ENCODE measurements at regions not wholly inside any gene's neighbourhood (a gene's known extent, or its start where the extent isn't known, plus 50 kb on each side); places are given as distances from the start of the nearest gene placed in this dataset.

DNA sequence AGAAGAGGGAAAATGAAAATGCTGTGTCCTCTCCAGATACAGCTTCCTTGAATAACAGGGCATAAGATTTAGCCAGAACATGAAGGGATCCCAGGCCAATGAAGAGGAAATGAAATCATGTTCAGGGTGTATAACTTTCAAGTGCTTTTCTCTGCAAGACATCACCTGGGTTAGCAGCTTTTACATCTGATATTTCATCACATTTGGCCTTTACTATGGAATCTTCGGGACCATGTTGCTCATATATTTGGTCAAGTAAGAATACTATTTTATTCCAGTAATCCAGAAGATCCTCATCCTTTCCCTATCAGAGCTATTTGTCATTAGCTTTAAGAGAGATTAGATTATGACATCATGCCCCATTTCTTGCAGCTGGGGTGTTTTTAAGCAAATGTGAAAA is 66.3 kb upstream of the OR5AK2 start:
- no peaks in the 10 kb centered on the region for H3K27me3 ChIP-seq (ENCODE audit: control insufficient read depth, extremely low read depth, insufficient read depth, low read length)
- TF ChIP-seq EZH2 (IDR thresholded peaks at IDR 0.05; ENCODE audit: low read length), result no peak
- TF ChIP-seq, protein P1, sequence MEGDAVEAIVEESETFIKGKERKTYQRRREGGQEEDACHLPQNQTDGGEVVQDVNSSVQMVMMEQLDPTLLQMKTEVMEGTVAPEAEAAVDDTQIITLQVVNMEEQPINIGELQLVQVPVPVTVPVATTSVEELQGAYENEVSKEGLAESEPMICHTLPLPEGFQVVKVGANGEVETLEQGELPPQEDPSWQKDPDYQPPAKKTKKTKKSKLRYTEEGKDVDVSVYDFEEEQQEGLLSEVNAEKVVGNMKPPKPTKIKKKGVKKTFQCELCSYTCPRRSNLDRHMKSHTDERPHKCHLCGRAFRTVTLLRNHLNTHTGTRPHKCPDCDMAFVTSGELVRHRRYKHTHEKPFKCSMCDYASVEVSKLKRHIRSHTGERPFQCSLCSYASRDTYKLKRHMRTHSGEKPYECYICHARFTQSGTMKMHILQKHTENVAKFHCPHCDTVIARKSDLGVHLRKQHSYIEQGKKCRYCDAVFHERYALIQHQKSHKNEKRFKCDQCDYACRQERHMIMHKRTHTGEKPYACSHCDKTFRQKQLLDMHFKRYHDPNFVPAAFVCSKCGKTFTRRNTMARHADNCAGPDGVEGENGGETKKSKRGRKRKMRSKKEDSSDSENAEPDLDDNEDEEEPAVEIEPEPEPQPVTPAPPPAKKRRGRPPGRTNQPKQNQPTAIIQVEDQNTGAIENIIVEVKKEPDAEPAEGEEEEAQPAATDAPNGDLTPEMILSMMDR (optimal IDR thresholded peaks at IDR 0.05 in 1 of 3, IDR thresholded peaks at IDR 0.05 in 1 of 3, conservative IDR thresholded peaks at IDR 0.05 in 1 of 3; ENCODE audit: extremely low read depth in 1 of 3, insufficient read depth in 2 of 3, low read length in 3 of 3), result no peak
- no peak overlapping the region for H3K27ac ChIP-seq (ENCODE audit: control insufficient read depth, insufficient read depth, low read length)
- dilution Hi-C loops (cut with MboI; ENCODE audit: extremely low pct_ligation_motif_present, low sequenced_read_pairs), result no loop called here
- H3K9me3 ChIP-seq (ENCODE audit: control insufficient read depth, low read depth, low read length), result no peaks in the 10 kb centered on the region
- no peak overlapping the region for H3K4me2 ChIP-seq (ENCODE audit: control insufficient read depth, extremely low read depth, insufficient read depth, low read depth, low read length)
- H3K4me3 ChIP-seq (ENCODE audit: control insufficient read depth in 2 of 3, extremely low read depth in 1 of 3, insufficient read depth in 2 of 3, low read depth in 1 of 3, low read length in 3 of 3), result no peak overlapping the region
- H3K9me1 ChIP-seq (ENCODE audit: control insufficient read depth, extremely low read depth, insufficient read depth, low read length), result no peaks in the 10 kb centered on the region
- H4K20me1 ChIP-seq (ENCODE audit: control insufficient read depth, extremely low read depth, insufficient read depth, low read length), result no peaks in the 10 kb centered on the region
- H3K79me2 ChIP-seq (ENCODE audit: control insufficient read depth, insufficient read depth, low read length), result no peaks in the 10 kb centered on the region
- H3K36me3 ChIP-seq (ENCODE audit: control insufficient read depth in 2 of 2, extremely low read depth in 1 of 2, insufficient read depth in 2 of 2, low read length in 2 of 2), result no peaks in the 10 kb centered on the region
- no peak for DNase-seq (ENCODE audit: low read depth, low spot score)
- no peak overlapping the region for H3K9ac ChIP-seq (ENCODE audit: control insufficient read depth, extremely low read depth, insufficient read depth, low read length)
- FAIRE-seq, result no peak
- H2AFZ ChIP-seq (ENCODE audit: control insufficient read depth, low read length), result no peak overlapping the region
- H3K4me1 ChIP-seq (ENCODE audit: control insufficient read depth, extremely low read depth, insufficient read depth, low read length), result peaks cover 10% of the 10 kb centered on the region

DNA sequence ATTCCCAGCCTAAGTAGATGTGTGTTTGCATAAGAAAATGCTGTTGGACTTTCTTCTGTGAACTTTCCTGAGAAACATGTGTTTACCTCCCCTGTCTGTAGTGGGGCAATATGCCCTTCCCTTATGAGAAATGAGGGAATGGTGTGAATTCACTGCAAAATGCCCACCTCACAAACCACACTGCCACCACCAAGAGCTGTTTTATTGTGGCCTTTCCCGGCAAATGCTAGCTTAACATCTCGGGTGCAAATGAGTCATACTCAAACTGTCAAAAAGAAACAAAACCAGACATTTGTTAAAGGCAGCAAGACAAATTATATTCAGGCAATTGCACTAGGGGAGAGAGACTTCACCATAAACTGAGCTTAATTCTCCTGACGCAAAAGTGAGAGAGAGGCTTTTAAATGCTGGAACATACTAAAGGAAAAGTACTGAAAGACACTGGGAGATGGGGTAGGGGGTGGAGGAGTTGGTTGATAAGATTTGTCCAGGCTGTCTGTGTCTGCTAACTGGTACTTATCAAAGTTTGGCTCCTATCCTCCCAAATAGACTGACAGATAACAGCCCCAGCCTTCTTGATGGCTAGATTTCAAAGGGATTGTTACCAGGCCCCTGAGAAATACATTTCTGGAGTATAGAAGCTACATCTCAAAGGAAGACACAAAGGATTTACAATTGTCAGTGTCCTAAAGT is 70.9 kb upstream of the OR5AK2 start:
- no peak overlapping the region for H3K4me2 ChIP-seq (ENCODE audit: control insufficient read depth, extremely low read depth, insufficient read depth, low read depth, low read length)
- H3K79me2 ChIP-seq (ENCODE audit: control insufficient read depth, insufficient read depth, low read length), result no peaks in the 10 kb centered on the region
- no peak overlapping the region for H3K9ac ChIP-seq (ENCODE audit: control insufficient read depth, extremely low read depth, insufficient read depth, low read length)
- H3K9me1 ChIP-seq (ENCODE audit: control insufficient read depth, extremely low read depth, insufficient read depth, low read length), result no peaks in the 10 kb centered on the region
- peaks cover 1% of the 10 kb centered on the region for H3K4me1 ChIP-seq (ENCODE audit: control insufficient read depth, extremely low read depth, insufficient read depth, low read length)
- H3K4me3 ChIP-seq (ENCODE audit: control insufficient read depth in 2 of 3, extremely low read depth in 1 of 3, insufficient read depth in 2 of 3, low read depth in 1 of 3, low read length in 3 of 3), result no peak overlapping the region
- H4K20me1 ChIP-seq (ENCODE audit: control insufficient read depth, extremely low read depth, insufficient read depth, low read length), result no peaks in the 10 kb centered on the region
- H2AFZ ChIP-seq (ENCODE audit: control insufficient read depth, low read length), result no peak overlapping the region
- dilution Hi-C loops (cut with MboI; ENCODE audit: extremely low pct_ligation_motif_present, low sequenced_read_pairs), result no loop called here
- no peaks in the 10 kb centered on the region for H3K9me3 ChIP-seq (ENCODE audit: control insufficient read depth, low read depth, low read length)
- DNase-seq (ENCODE audit: low read depth, low spot score) (no peak), FAIRE-seq (no peak)
- TF ChIP-seq, protein P1 (optimal IDR thresholded peaks at IDR 0.05 in 1 of 3, IDR thresholded peaks at IDR 0.05 in 1 of 3, conservative IDR thresholded peaks at IDR 0.05 in 1 of 3; ENCODE audit: extremely low read depth in 1 of 3, insufficient read depth in 2 of 3, low read length in 3 of 3), result no peak
- no peak for TF ChIP-seq EZH2 (IDR thresholded peaks at IDR 0.05; ENCODE audit: low read length)
- H3K36me3 ChIP-seq (ENCODE audit: control insufficient read depth in 2 of 2, extremely low read depth in 1 of 2, insufficient read depth in 2 of 2, low read length in 2 of 2), result no peaks in the 10 kb centered on the region
- H3K27me3 ChIP-seq (ENCODE audit: control insufficient read depth, extremely low read depth, insufficient read depth, low read length), result no peaks in the 10 kb centered on the region
- no peak overlapping the region for H3K27ac ChIP-seq (ENCODE audit: control insufficient read depth, insufficient read depth, low read length)

Data from keratinocyte (primary cell).